ENCODE measurements at regions not wholly inside any gene's neighbourhood (a gene's known extent, or its start where the extent isn't known, plus 50 kb on each side); places are given as distances from the start of the nearest gene placed in this dataset.
"Not testable (repeated sequence)": the region's sequence is repeated elsewhere in the genome, so short reads cannot be mapped to it uniquely, and the experiment has no call there.

- DNase-seq: no peak
These were observed 194.9 kb downstream of the DIRAS2 start for GRCh38 chr9:90447773-90448172.

- DNase-seq: no peak
These were observed 193.3 kb downstream of the DIRAS2 start for GRCh38 chr9:90449213-90449925.

GRCh38 chr9:90451804-90452203 is 190.8 kb downstream of the DIRAS2 start:
- no peak for DNase-seq

- DNase-seq: no peak
These were observed 187.3 kb downstream of the DIRAS2 start for GRCh38 chr9:90455316-90455715.

GRCh38 chr9:90457386-90458190 is 185.0 kb downstream of the DIRAS2 start:
- no peak for DNase-seq

GRCh38 chr9:90458485-90458884 is 184.1 kb downstream of the DIRAS2 start:
- no peak for DNase-seq

GRCh38 chr9:90459321-90459720 is 183.3 kb downstream of the DIRAS2 start:
- no peak for DNase-seq

- no peak for DNase-seq
These were observed 182.4 kb downstream of the DIRAS2 start for GRCh38 chr9:90460220-90460619.

GRCh38 chr9:90464978-90465377 is 177.6 kb downstream of the DIRAS2 start:
- DNase-seq: no peak

- no peak for DNase-seq
These were observed 176.2 kb downstream of the DIRAS2 start for GRCh38 chr9:90466441-90466840.

- no peak for DNase-seq
These were observed 173.2 kb downstream of the DIRAS2 start for GRCh38 chr9:90469435-90469834.

- DNase-seq: no peak
These were observed 172.7 kb downstream of the DIRAS2 start for GRCh38 chr9:90469865-90470387.

- no peak for DNase-seq
These were observed 166.6 kb downstream of the DIRAS2 start for GRCh38 chr9:90476058-90476457.

GRCh38 chr9:90477535-90477934 is 165.1 kb downstream of the DIRAS2 start:
- DNase-seq: no peak

- DNase-seq: no peak
These were observed 163.8 kb downstream of the DIRAS2 start for GRCh38 chr9:90478821-90479220.

- no peak for DNase-seq
These were observed 157.6 kb downstream of the DIRAS2 start for GRCh38 chr9:90485028-90485427.

GRCh38 chr9:90489066-90489465 is 153.6 kb downstream of the DIRAS2 start:
- no peak for DNase-seq

- no peak for DNase-seq
These were observed 142.9 kb downstream of the DIRAS2 start for GRCh38 chr9:90499761-90500160.

- DNase-seq: no peak
These were observed 140.5 kb downstream of the DIRAS2 start for GRCh38 chr9:90502134-90502533.

- DNase-seq: no peak
These were observed 138.1 kb downstream of the DIRAS2 start for GRCh38 chr9:90504486-90504885.

- DNase-seq: no peak
These were observed 136.9 kb downstream of the DIRAS2 start for GRCh38 chr9:90505695-90506094.

- DNase-seq: not testable (repeated sequence)
These were observed 136.2 kb downstream of the DIRAS2 start for GRCh38 chr9:90506402-90506801.

GRCh38 chr9:90507621-90508020 is 135.0 kb downstream of the DIRAS2 start:
- no peak for DNase-seq

- DNase-seq: no peak
These were observed 133.7 kb downstream of the DIRAS2 start for GRCh38 chr9:90508940-90509339.
